ENCODE measurements at regions not wholly inside any gene's neighbourhood (a gene's known extent, or its start where the extent isn't known, plus 50 kb on each side); places are given as distances from the start of the nearest gene placed in this dataset.

- TF ChIP-seq CTCF (IDR thresholded peaks at IDR 0.05; ENCODE audit: extremely low read depth, insufficient read depth, missing control alignments) = no peak
- in situ Hi-C loops (cut with MboI; ENCODE audit: low pct_unique_long_range_greater_than_20kb, low sequenced_read_pairs, unreplicated experiment) = no loop called here
- no peak for DNase-seq (ENCODE audit: low spot score)
These were observed 145.1 kb upstream of the THRB start for GRCh38 chr3:24639481-24640329.

- DNase-seq (ENCODE audit: low spot score) = no peak
- in situ Hi-C loops (cut with MboI; ENCODE audit: low pct_unique_long_range_greater_than_20kb, low sequenced_read_pairs, unreplicated experiment) = no loop called here
- peak; percentile 38 for TF ChIP-seq CTCF (IDR thresholded peaks at IDR 0.05; ENCODE audit: extremely low read depth, insufficient read depth, missing control alignments)
These were observed 145.8 kb upstream of the THRB start for GRCh38 chr3:24640330-24640877.

GRCh38 chr3:24641628-24642027, 147.0 kb upstream of the THRB start:
- in situ Hi-C loops (cut with MboI; ENCODE audit: low pct_unique_long_range_greater_than_20kb, low sequenced_read_pairs, unreplicated experiment) = no loop called here
- no peak for DNase-seq (ENCODE audit: low spot score)
- no peak for TF ChIP-seq CTCF (IDR thresholded peaks at IDR 0.05; ENCODE audit: extremely low read depth, insufficient read depth, missing control alignments)

GRCh38 chr3:24645047-24645446, 150.4 kb upstream of the THRB start:
- no peak for TF ChIP-seq CTCF (IDR thresholded peaks at IDR 0.05; ENCODE audit: extremely low read depth, insufficient read depth, missing control alignments)
- DNase-seq (ENCODE audit: low spot score) = no peak
- in situ Hi-C loops (cut with MboI; ENCODE audit: low pct_unique_long_range_greater_than_20kb, low sequenced_read_pairs, unreplicated experiment) = no loop called here

- DNase-seq (ENCODE audit: low spot score) = no peak
- TF ChIP-seq CTCF (IDR thresholded peaks at IDR 0.05; ENCODE audit: extremely low read depth, insufficient read depth, missing control alignments) = no peak
These were observed 152.1 kb upstream of the THRB start for GRCh38 chr3:24646790-24647189.

GRCh38 chr3:24648063-24648462, 153.4 kb upstream of the THRB start:
- in situ Hi-C loops (cut with MboI; ENCODE audit: low pct_unique_long_range_greater_than_20kb, low sequenced_read_pairs, unreplicated experiment) = no loop called here

More at GRCh38 chr3:24646790-24647189, 152.1 kb upstream of the THRB start:
- in situ Hi-C loops (cut with MboI; ENCODE audit: low pct_unique_long_range_greater_than_20kb, low sequenced_read_pairs, unreplicated experiment) = no loop called here

More at GRCh38 chr3:24648063-24648462, 153.4 kb upstream of the THRB start:
- DNase-seq (ENCODE audit: low spot score) = no peak
- no peak for TF ChIP-seq CTCF (IDR thresholded peaks at IDR 0.05; ENCODE audit: extremely low read depth, insufficient read depth, missing control alignments)

Data from GM13977 (cell line).